HG02840 (cell line): ENCODE measurements at regions not wholly inside any gene's neighbourhood (a gene's known extent, or its start where the extent isn't known, plus 50 kb on each side); places are given as distances from the start of the nearest gene placed in this dataset.

Experiments
- ATAC-seq: cut with Tn5 transposase; IDR thresholded peaks from one replicate; pipeline ENCODE4 v1.9.1; 2021; ENCODE audit warnings: mild to moderate bottlenecking, moderate library complexity, moderate number of reproducible peaks; ENCODE audit not compliant: unreplicated experiment, low FRiP score

GRCh38 chr5:4875942-4876341 is 264.2 kb upstream of the ADAMTS16 start:
- ATAC-seq = no peak

GRCh38 chr5:4876804-4877203 is 263.3 kb upstream of the ADAMTS16 start:
- no peak for ATAC-seq

GRCh38 chr5:4877579-4877978 is 262.6 kb upstream of the ADAMTS16 start:
- ATAC-seq = no peak

GRCh38 chr5:4879075-4879474 is 261.1 kb upstream of the ADAMTS16 start:
- ATAC-seq = no peak

- ATAC-seq = no peak
Observed at GRCh38 chr5:4879693-4880303, 260.3 kb upstream of the ADAMTS16 start.

GRCh38 chr5:4880304-4880741 is 259.8 kb upstream of the ADAMTS16 start:
- ATAC-seq = no peak

GRCh38 chr5:4881366-4882002 is 258.6 kb upstream of the ADAMTS16 start:
- no peak for ATAC-seq

- ATAC-seq = no peak
Observed at GRCh38 chr5:4882186-4882585, 257.9 kb upstream of the ADAMTS16 start.

GRCh38 chr5:4883360-4883759 is 256.8 kb upstream of the ADAMTS16 start:
- ATAC-seq = no peak

- no peak for ATAC-seq
Observed at GRCh38 chr5:4893063-4893744, 246.9 kb upstream of the ADAMTS16 start.

- ATAC-seq = no peak
Observed at GRCh38 chr5:4896328-4896727, 243.8 kb upstream of the ADAMTS16 start.

- ATAC-seq = no peak
Observed at GRCh38 chr5:4901305-4901811, 238.8 kb upstream of the ADAMTS16 start.

GRCh38 chr5:4901924-4902323 is 238.2 kb upstream of the ADAMTS16 start:
- no peak for ATAC-seq

GRCh38 chr5:4905674-4906520 is 234.2 kb upstream of the ADAMTS16 start:
- no peak for ATAC-seq

GRCh38 chr5:4906786-4907185 is 233.3 kb upstream of the ADAMTS16 start:
- ATAC-seq = no peak

GRCh38 chr5:4907571-4907970 is 232.6 kb upstream of the ADAMTS16 start:
- ATAC-seq = no peak

- ATAC-seq = no peak
Observed at GRCh38 chr5:4909086-4909485, 231.0 kb upstream of the ADAMTS16 start.

GRCh38 chr5:4911646-4912403 is 228.3 kb upstream of the ADAMTS16 start:
- ATAC-seq = no peak

- no peak for ATAC-seq
Observed at GRCh38 chr5:4921929-4922328, 218.2 kb upstream of the ADAMTS16 start.

- ATAC-seq = no peak
Observed at GRCh38 chr5:4924577-4924976, 215.6 kb upstream of the ADAMTS16 start.
